HFFc6 (cell line): ENCODE measurements at regions not wholly inside any gene's neighbourhood (a gene's known extent, or its start where the extent isn't known, plus 50 kb on each side); places are given as distances from the start of the nearest gene placed in this dataset.
A peak's percentile ranks its signal among the peaks of the same experiment; 100 is the strongest.

Experiments
- DNase-seq: peaks from one replicate; pipeline ENCODE4 v3.0.0-alpha.2; 2018
- H3K27ac Mint-ChIP-seq: 2 replicates; pipeline ENCODE4 v1.8.0; 2020; ENCODE audit warnings: mild to moderate bottlenecking, mixed read lengths
- H3K27me3 Mint-ChIP-seq: 2 replicates; pipeline ENCODE4 v1.8.0; 2021; ENCODE audit warnings: mild to moderate bottlenecking, moderate library complexity, mixed read lengths; ENCODE audit not compliant: insufficient read depth
- H3K36me3 Mint-ChIP-seq: 2 replicates; pipeline ENCODE4 v1.8.0; 2021; ENCODE audit warnings: low read depth, mixed read lengths
- H3K4me1 Mint-ChIP-seq: 2 replicates; pipeline ENCODE4 v1.8.0; 2020; ENCODE audit warnings: low read depth, mixed read lengths
- H3K4me3 Mint-ChIP-seq: 2 replicates; pipeline ENCODE4 v1.8.0; 2020; ENCODE audit warnings: mild to moderate bottlenecking, moderate library complexity, mixed read lengths
- H3K9me3 Mint-ChIP-seq: 2 replicates; pipeline ENCODE4 v1.8.0; 2020; ENCODE audit warnings: mild to moderate bottlenecking, mixed read lengths
- TF ChIP-seq, protein P1 (sequence below): fragments of 200-600 bp; sonication (generic); IDR thresholded peaks from 2 replicates; pipeline ENCODE4 v1.5.0; 2021; ENCODE audit warnings: antibody characterized with exemption, mild to moderate bottlenecking

DNA sequence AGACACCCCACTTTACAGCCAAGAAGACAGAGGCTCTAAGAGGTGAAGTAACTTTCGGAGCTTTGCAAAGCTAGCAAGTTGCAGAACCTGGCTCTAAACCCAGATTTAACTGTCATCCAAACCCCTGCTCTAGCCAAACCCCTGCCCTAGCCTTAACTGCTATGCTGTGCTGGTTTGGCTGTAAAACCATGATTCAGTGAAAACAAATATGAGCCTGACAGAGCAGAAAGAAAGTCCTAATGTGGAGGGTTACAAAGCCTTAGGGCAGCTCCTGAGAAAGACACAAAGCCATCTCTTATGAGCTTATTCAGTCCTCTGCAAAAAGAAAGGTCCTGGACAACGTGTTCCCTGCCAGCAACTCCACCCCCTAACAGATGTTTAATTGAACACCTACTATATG is 172.8 kb downstream of the KATNAL1 start:
- Mint-ChIP-seq H3K27ac (no peak overlapping the region; the same call in 1 of the 2 replicates), H3K36me3 (no peaks in the 10 kb centered on the region), H3K27me3 (no peaks in the 10 kb centered on the region; the same call in 1 of the 2 replicates), H3K9me3 (no peaks in the 10 kb centered on the region), H3K4me1 (peaks cover 52% of the 10 kb centered on the region), H3K4me3 (no peak overlapping the region)
- DNase-seq, result no peak
- TF ChIP-seq, protein P1, sequence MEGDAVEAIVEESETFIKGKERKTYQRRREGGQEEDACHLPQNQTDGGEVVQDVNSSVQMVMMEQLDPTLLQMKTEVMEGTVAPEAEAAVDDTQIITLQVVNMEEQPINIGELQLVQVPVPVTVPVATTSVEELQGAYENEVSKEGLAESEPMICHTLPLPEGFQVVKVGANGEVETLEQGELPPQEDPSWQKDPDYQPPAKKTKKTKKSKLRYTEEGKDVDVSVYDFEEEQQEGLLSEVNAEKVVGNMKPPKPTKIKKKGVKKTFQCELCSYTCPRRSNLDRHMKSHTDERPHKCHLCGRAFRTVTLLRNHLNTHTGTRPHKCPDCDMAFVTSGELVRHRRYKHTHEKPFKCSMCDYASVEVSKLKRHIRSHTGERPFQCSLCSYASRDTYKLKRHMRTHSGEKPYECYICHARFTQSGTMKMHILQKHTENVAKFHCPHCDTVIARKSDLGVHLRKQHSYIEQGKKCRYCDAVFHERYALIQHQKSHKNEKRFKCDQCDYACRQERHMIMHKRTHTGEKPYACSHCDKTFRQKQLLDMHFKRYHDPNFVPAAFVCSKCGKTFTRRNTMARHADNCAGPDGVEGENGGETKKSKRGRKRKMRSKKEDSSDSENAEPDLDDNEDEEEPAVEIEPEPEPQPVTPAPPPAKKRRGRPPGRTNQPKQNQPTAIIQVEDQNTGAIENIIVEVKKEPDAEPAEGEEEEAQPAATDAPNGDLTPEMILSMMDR, result no peak

- DNase-seq, result peak; percentile 57
- Mint-ChIP-seq H3K27me3 (no peaks in the 10 kb centered on the region; the same call in 1 of the 2 replicates), H3K9me3 (no peaks in the 10 kb centered on the region), H3K4me3 (peak overlapping the region; percentile 38), H3K27ac (peak overlapping the region; percentile 68), H3K4me1 (peaks cover 49% of the 10 kb centered on the region), H3K36me3 (no peaks in the 10 kb centered on the region)
- TF ChIP-seq, protein P1, result no peak
Measured at GRCh38 chr13:30133996-30134395, 173.4 kb downstream of the KATNAL1 start.

- no peaks in the 10 kb centered on the region for H3K9me3 Mint-ChIP-seq
- H3K27ac Mint-ChIP-seq, result no peak overlapping the region; the same call in 1 of the 2 replicates
- H3K36me3 Mint-ChIP-seq, result no peaks in the 10 kb centered on the region
- no peaks in the 10 kb centered on the region; the same call in 1 of the 2 replicates for H3K27me3 Mint-ChIP-seq
- DNase-seq, result no peak
- TF ChIP-seq, protein P1, result no peak
- peaks cover 44% of the 10 kb centered on the region for H3K4me1 Mint-ChIP-seq
- no peak overlapping the region for H3K4me3 Mint-ChIP-seq
Measured at GRCh38 chr13:30133554-30133912, 173.8 kb downstream of the KATNAL1 start.

GRCh38 chr13:30132623-30133553 is 174.5 kb downstream of the KATNAL1 start:
- Mint-ChIP-seq H3K27me3 (no peaks in the 10 kb centered on the region; the same call in 1 of the 2 replicates), H3K4me1 (peaks cover 44% of the 10 kb centered on the region), H3K4me3 (no peak overlapping the region), H3K36me3 (no peaks in the 10 kb centered on the region), H3K27ac (no peak overlapping the region), H3K9me3 (no peaks in the 10 kb centered on the region)
- TF ChIP-seq, protein P1, result peak; percentile 97
- peak; percentile 90 for DNase-seq

- H3K9me3 Mint-ChIP-seq, result no peaks in the 10 kb centered on the region
- H3K27ac Mint-ChIP-seq, result no peak overlapping the region
- no peak overlapping the region for H3K4me3 Mint-ChIP-seq
- H3K27me3 Mint-ChIP-seq, result no peaks in the 10 kb centered on the region; the same call in 1 of the 2 replicates
- no peak for DNase-seq
- TF ChIP-seq, protein P1, result no peak
- no peaks in the 10 kb centered on the region for H3K36me3 Mint-ChIP-seq
- H3K4me1 Mint-ChIP-seq, result peaks cover 64% of the 10 kb centered on the region
Measured at GRCh38 chr13:30129411-30129810, 177.9 kb downstream of the KATNAL1 start.
